Calu3 (cell line): ENCODE measurements at regions not wholly inside any gene's neighbourhood (a gene's known extent, or its start where the extent isn't known, plus 50 kb on each side); places are given as distances from the start of the nearest gene placed in this dataset.

Source experiments
- BruUV-seq: library from RNA; stranded (reverse); fragments of 400-500 nt; replicated peaks from 2 replicates; lab custom pipeline; 2021; lab: Mats Ljungman, UMichigan
- CTCF ChIA-PET: fragments of 300-600 bp; sonication (Branson Sonifier 250); formaldehyde crosslinking; loops from one replicate; lab custom pipeline; 2022; ENCODE audit warnings: antibody characterized with exemption; lab: Charles Lee
- DNase-seq: peaks from one replicate; pipeline ENCODE4 v3.0.0; 2022
- H3K27ac Mint-ChIP-seq: one replicate; pipeline ENCODE4 v1.8.0; 2022; ENCODE audit warnings: mixed read lengths; ENCODE audit not compliant: unreplicated experiment
- H3K27me3 Mint-ChIP-seq: one replicate; pipeline ENCODE4 v1.8.0; 2022; ENCODE audit warnings: mixed read lengths; ENCODE audit not compliant: unreplicated experiment
- H3K36me3 Mint-ChIP-seq: one replicate; pipeline ENCODE4 v1.8.0; 2022; ENCODE audit warnings: mild to moderate bottlenecking, moderate library complexity, mixed read lengths; ENCODE audit not compliant: insufficient read depth, unreplicated experiment
- H3K4me1 Mint-ChIP-seq: one replicate; pipeline ENCODE4 v1.8.0; 2022; ENCODE audit warnings: mild to moderate bottlenecking, low read depth, mixed read lengths; ENCODE audit not compliant: unreplicated experiment
- H3K4me3 Mint-ChIP-seq: one replicate; pipeline ENCODE4 v1.8.0; 2022; ENCODE audit warnings: mild to moderate bottlenecking, low read depth, moderate library complexity, mixed read lengths; ENCODE audit not compliant: unreplicated experiment
- H3K9me3 Mint-ChIP-seq: one replicate; pipeline ENCODE4 v1.8.0; 2022; ENCODE audit warnings: low read depth, mixed read lengths; ENCODE audit not compliant: unreplicated experiment
- CTCF ChIP-seq: fragments of 200-600 bp; IDR thresholded peaks from one replicate; pipeline ENCODE4 v1.8.0; 2022; ENCODE audit warnings: antibody characterized with exemption; ENCODE audit not compliant: unreplicated experiment
- intact Hi-C: fragments of 100-400 bp; cut with micrococcal nuclease; formaldehyde crosslinking; loops from one replicate; pipeline ENCODE4 v1.10.0; 2022; ENCODE audit not compliant: unreplicated experiment

GRCh38 chr1:163538667-163539066 is 216.9 kb downstream of the NUF2 start:
- TF ChIP-seq CTCF: no peak
- H3K9me3 Mint-ChIP-seq: peaks cover 3% of the 10 kb centered on the region
- H3K36me3 Mint-ChIP-seq: no peaks in the 10 kb centered on the region
- DNase-seq: no peak
- no peak overlapping the region for H3K4me3 Mint-ChIP-seq
- intact Hi-C loops: loop anchor here (5.0 kb wide), 2 partner anchors 1079 to 1249 kb away; no protein-coding TSS in a partner anchor
- H3K27me3 Mint-ChIP-seq: peaks cover 1% of the 10 kb centered on the region
- no peaks in the 10 kb centered on the region for H3K4me1 Mint-ChIP-seq
- no TSS peak for BruUV-seq
- CTCF ChIA-PET: no interaction called here
- no peak overlapping the region for H3K27ac Mint-ChIP-seq

- CTCF ChIA-PET: no interaction called here
- H3K27me3 Mint-ChIP-seq: no peaks in the 10 kb centered on the region
- H3K36me3 Mint-ChIP-seq: no peaks in the 10 kb centered on the region
- no peak for DNase-seq
- H3K27ac Mint-ChIP-seq: no peak overlapping the region
- peaks cover 3% of the 10 kb centered on the region for H3K9me3 Mint-ChIP-seq
- no peaks in the 10 kb centered on the region for H3K4me1 Mint-ChIP-seq
- BruUV-seq: no TSS peak
- H3K4me3 Mint-ChIP-seq: no peak overlapping the region
- intact Hi-C loops: no loop called here
- TF ChIP-seq CTCF: no peak
Observed at GRCh38 chr1:163540727-163541126, 219.0 kb downstream of the NUF2 start.

GRCh38 chr1:163544441-163544840 is 222.7 kb downstream of the NUF2 start:
- DNase-seq: no peak

GRCh38 chr1:163558162-163558561 is 236.4 kb downstream of the NUF2 start:
- Mint-ChIP-seq H3K27me3 (no peaks in the 10 kb centered on the region), H3K9me3 (peaks cover 8% of the 10 kb centered on the region), H3K36me3 (no peaks in the 10 kb centered on the region), H3K27ac (no peak overlapping the region), H3K4me1 (no peaks in the 10 kb centered on the region), H3K4me3 (no peak overlapping the region)
- DNase-seq: no peak
- no peak for TF ChIP-seq CTCF
- intact Hi-C loops: no loop called here
- no TSS peak for BruUV-seq
- CTCF ChIA-PET: no interaction called here

More at GRCh38 chr1:163544441-163544840, 222.7 kb downstream of the NUF2 start:
- no TSS peak for BruUV-seq
- TF ChIP-seq CTCF: no peak
- intact Hi-C loops: no loop called here
- Mint-ChIP-seq H3K9me3 (peaks cover 5% of the 10 kb centered on the region), H3K36me3 (no peaks in the 10 kb centered on the region), H3K4me3 (no peak overlapping the region), H3K27ac (no peak overlapping the region), H3K27me3 (no peaks in the 10 kb centered on the region), H3K4me1 (no peaks in the 10 kb centered on the region)
- CTCF ChIA-PET: no interaction called here
